ENCODE measurements at regions not wholly inside any gene's neighbourhood (a gene's known extent, or its start where the extent isn't known, plus 50 kb on each side); places are given as distances from the start of the nearest gene placed in this dataset.

- TF ChIP-seq CTCF (IDR thresholded peaks at IDR 0.05) (no peak), POLR2A (IDR thresholded peaks at IDR 0.05) (no peak)
These were observed 387.2 kb upstream of the DCC start for GRCh38 chr18:51952844-51953243.

All from body of pancreas (tissue), 4 donors.